AG04450 (cell line): ENCODE measurements at regions not wholly inside any gene's neighbourhood (a gene's known extent, or its start where the extent isn't known, plus 50 kb on each side); places are given as distances from the start of the nearest gene placed in this dataset.

Source experiments
- CTCF ChIA-PET: fragments of 300-600, 350-600 bp; formaldehyde crosslinking; extraction: SDS; loops from one replicate; lab custom pipeline; 2022; ENCODE audit warnings: antibody characterized with exemption, inconsistent platforms; lab: Charles Lee
- POLR2A ChIA-PET: fragments of 350-600 bp; formaldehyde crosslinking; extraction: SDS; loops from one replicate; lab custom pipeline; 2021; ENCODE audit warnings: antibody characterized with exemption, inconsistent platforms; lab: Yijun Ruan, JAX
- DNase-seq: peaks from one replicate; pipeline ENCODE4 v3.0.0-alpha.2; 2011; ENCODE audit warnings: low read depth, low spot score
- H3K27ac ChIP-seq: one replicate; pipeline ENCODE4 v1.5.1; 2012; ENCODE audit warnings: low read depth, low read length, control low read depth
- H3K27me3 ChIP-seq: one replicate; pipeline ENCODE4 v1.6.0; 2012; ENCODE audit warnings: low read length; ENCODE audit not compliant: control insufficient read depth, insufficient read depth
- H3K4me3 ChIP-seq: 2 replicates; pipeline ENCODE4 v1.5.1; 2011; ENCODE audit warnings: mild to moderate bottlenecking, low read depth, low read length, control low read depth
- H3K9me3 ChIP-seq: 2 replicates; pipeline ENCODE4 v1.5.1; 2012; ENCODE audit warnings: low read length; ENCODE audit not compliant: control insufficient read depth, insufficient read depth
- TF ChIP-seq, protein P1 (sequence below): IDR thresholded peaks from 2 replicates; pipeline ENCODE4 v1.5.1; 2011; ENCODE audit warnings: low read depth, low read length, control low read depth, inconsistent platforms

- peaks cover 8% of the 10 kb centered on the region for H3K9me3 ChIP-seq
- H3K4me3 ChIP-seq, result no peak overlapping the region
- ChIA-PET CTCF (no interaction called here), POLR2A (no interaction called here)
- H3K27ac ChIP-seq, result no peak overlapping the region
- H3K27me3 ChIP-seq, result no peaks in the 10 kb centered on the region
- no peak for DNase-seq
- TF ChIP-seq, protein P1, sequence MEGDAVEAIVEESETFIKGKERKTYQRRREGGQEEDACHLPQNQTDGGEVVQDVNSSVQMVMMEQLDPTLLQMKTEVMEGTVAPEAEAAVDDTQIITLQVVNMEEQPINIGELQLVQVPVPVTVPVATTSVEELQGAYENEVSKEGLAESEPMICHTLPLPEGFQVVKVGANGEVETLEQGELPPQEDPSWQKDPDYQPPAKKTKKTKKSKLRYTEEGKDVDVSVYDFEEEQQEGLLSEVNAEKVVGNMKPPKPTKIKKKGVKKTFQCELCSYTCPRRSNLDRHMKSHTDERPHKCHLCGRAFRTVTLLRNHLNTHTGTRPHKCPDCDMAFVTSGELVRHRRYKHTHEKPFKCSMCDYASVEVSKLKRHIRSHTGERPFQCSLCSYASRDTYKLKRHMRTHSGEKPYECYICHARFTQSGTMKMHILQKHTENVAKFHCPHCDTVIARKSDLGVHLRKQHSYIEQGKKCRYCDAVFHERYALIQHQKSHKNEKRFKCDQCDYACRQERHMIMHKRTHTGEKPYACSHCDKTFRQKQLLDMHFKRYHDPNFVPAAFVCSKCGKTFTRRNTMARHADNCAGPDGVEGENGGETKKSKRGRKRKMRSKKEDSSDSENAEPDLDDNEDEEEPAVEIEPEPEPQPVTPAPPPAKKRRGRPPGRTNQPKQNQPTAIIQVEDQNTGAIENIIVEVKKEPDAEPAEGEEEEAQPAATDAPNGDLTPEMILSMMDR, result no peak
These were observed 147.9 kb upstream of the SOX11 start for GRCh38 chr2:5544205-5544786.

GRCh38 chr2:5546181-5546580, 146.0 kb upstream of the SOX11 start:
- Histone ChIP-seq H3K4me3 (no peak overlapping the region), H3K27me3 (no peaks in the 10 kb centered on the region), H3K9me3 (peaks cover 8% of the 10 kb centered on the region), H3K27ac (no peak overlapping the region)
- ChIA-PET CTCF (no interaction called here), POLR2A (no interaction called here)
- TF ChIP-seq, protein P1, result no peak
- no peak for DNase-seq

GRCh38 chr2:5548991-5549715, 143.0 kb upstream of the SOX11 start:
- ChIA-PET CTCF (no interaction called here), POLR2A (no interaction called here)
- H3K9me3 ChIP-seq, result peaks cover 5% of the 10 kb centered on the region
- H3K27me3 ChIP-seq, result no peaks in the 10 kb centered on the region
- peak; percentile 15 for DNase-seq
- no peak overlapping the region for H3K27ac ChIP-seq
- no peak overlapping the region for H3K4me3 ChIP-seq
- TF ChIP-seq, protein P1, result no peak

DNA sequence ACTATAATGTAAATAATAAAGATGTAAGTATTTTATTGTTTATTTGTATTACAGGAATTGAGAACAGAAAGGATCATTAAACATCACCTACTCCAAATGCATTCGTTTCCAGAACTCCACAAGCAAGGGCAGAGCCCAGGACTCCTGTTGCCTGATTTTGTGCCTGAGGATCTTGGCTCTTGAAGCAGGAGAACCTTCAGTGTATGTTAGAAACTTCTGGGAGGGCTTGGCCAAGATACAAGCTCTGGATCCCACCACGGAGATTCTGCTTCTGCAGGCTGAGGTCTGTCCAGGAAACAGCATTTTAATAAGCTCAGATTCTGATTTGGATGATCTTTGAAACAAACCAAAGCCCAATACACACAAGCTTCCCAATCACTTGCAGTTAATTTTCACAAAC, 142.4 kb upstream of the SOX11 start:
- TF ChIP-seq, protein P1, result no peak
- no peaks in the 10 kb centered on the region for H3K27me3 ChIP-seq
- no peaks in the 10 kb centered on the region; the same call in 1 of the 2 replicates for H3K9me3 ChIP-seq
- POLR2A ChIA-PET, result no interaction called here
- no peak for DNase-seq
- H3K4me3 ChIP-seq, result no peak overlapping the region
- H3K27ac ChIP-seq, result no peak overlapping the region
- CTCF ChIA-PET, result no interaction called here

DNA sequence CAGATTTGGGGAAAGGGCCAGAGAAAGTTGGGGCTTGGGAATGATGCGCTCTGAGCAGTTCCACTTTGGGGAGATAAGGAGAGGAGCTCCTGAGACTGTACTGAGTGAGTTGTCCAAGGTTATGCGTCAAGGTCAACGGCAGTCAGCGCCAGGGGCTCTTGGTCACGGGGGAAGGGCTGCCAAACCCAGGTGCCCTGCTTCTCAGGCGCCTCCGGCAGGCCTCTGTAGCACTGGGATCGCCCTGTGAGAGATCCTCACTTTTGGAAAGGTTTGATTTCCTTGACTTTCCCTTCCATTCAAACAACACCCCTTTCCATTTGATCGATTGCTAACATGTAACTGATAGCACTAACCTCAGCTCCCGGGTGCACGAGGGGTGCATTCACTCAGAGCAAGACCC, 136.5 kb upstream of the SOX11 start:
- POLR2A ChIA-PET, result no interaction called here
- Histone ChIP-seq H3K4me3 (no peak overlapping the region), H3K9me3 (no peaks in the 10 kb centered on the region; the same call in 1 of the 2 replicates), H3K27me3 (no peaks in the 10 kb centered on the region), H3K27ac (no peak overlapping the region)
- no peak for DNase-seq
- CTCF ChIA-PET, result no interaction called here
- TF ChIP-seq, protein P1, result no peak
